Neural progenitor cell (in vitro differentiated cells): ENCODE measurements at regions not wholly inside any gene's neighbourhood (a gene's known extent, or its start where the extent isn't known, plus 50 kb on each side); places are given as distances from the start of the nearest gene placed in this dataset.

Experiments used
- DNase-seq: peaks from one replicate; pipeline ENCODE4 v3.0.0-alpha.2; 2016; ENCODE audit warnings: low spot score
- H2AFZ ChIP-seq: fragments of 200-600 bp; sonication (generic); replicated peaks from 2 replicates; pipeline ENCODE4 v1.6.1; 2016; ENCODE audit warnings: antibody characterized with exemption
- H3F3A ChIP-seq: fragments of 200-600 bp; sonication (generic); 2 replicates; pipeline ENCODE4 v1.6.1; 2016; ENCODE audit warnings: antibody characterized with exemption, low read depth
- H3K27ac ChIP-seq: fragments of 200-600 bp; sonication (generic); 2 replicates; pipeline ENCODE4 v1.5.1; 2016; ENCODE audit warnings: mild to moderate bottlenecking
- H3K27me3 ChIP-seq: fragments of 200-600 bp; sonication (generic); 2 replicates; pipeline ENCODE4 v1.6.1; 2016; ENCODE audit warnings: mild to moderate bottlenecking, moderate library complexity
- H3K36me3 ChIP-seq: fragments of 200-600 bp; sonication (generic); 2 replicates; pipeline ENCODE4 v1.5.1; 2016
- H3K4me1 ChIP-seq: fragments of 200-600 bp; sonication (generic); 2 replicates; pipeline ENCODE4 v1.6.1; 2016; ENCODE audit warnings: mixed run types
- H3K4me2 ChIP-seq: fragments of 200-600 bp; sonication (generic); 2 replicates; pipeline ENCODE4 v1.6.1; 2016
- H3K4me3 ChIP-seq: fragments of 200-600 bp; sonication (generic); 2 replicates; pipeline ENCODE4 v1.5.1; 2016
- H3K79me2 ChIP-seq: fragments of 200-600 bp; sonication (generic); 2 replicates; pipeline ENCODE4 v1.6.1; 2016; ENCODE audit warnings: low read depth
- H3K9ac ChIP-seq: fragments of 200-600 bp; sonication (generic); 2 replicates; pipeline ENCODE4 v1.6.1; 2016
- H3K9me3 ChIP-seq: fragments of 200-600 bp; sonication (generic); 2 replicates; pipeline ENCODE4 v1.5.1; 2016; ENCODE audit warnings: low read depth
- H4K20me1 ChIP-seq: fragments of 200-600 bp; sonication (generic); 2 replicates; pipeline ENCODE4 v1.6.1; 2016; ENCODE audit warnings: low read depth
- H3K27ac Mint-ChIP-seq: 3 replicates; pipeline ENCODE4 v1.8.0; 2021; ENCODE audit warnings: mixed read lengths
- H3K27me3 Mint-ChIP-seq: 2 replicates; pipeline ENCODE4 v1.8.0; 2022; ENCODE audit warnings: low read depth, mild to moderate bottlenecking, inconsistent platforms, moderate library complexity, mixed read lengths; ENCODE audit not compliant: insufficient read depth
- H3K36me3 Mint-ChIP-seq: 3 replicates; pipeline ENCODE4 v1.8.0; 2021; ENCODE audit warnings: mixed read lengths
- H3K4me1 Mint-ChIP-seq: 3 replicates; pipeline ENCODE4 v1.8.0; 2021; ENCODE audit warnings: mixed read lengths
- H3K4me3 Mint-ChIP-seq: 3 replicates; pipeline ENCODE4 v1.8.0; 2021; ENCODE audit warnings: mild to moderate bottlenecking, moderate library complexity, mixed read lengths
- H3K9me3 Mint-ChIP-seq: 3 replicates; pipeline ENCODE4 v1.8.0; 2020; ENCODE audit warnings: mixed read lengths
- CTCF ChIP-seq: fragments of 200-600 bp; sonication (generic); IDR thresholded peaks from 2 replicates; pipeline ENCODE4 v1.5.1; 2017; ENCODE audit warnings: antibody characterized with exemption, mild to moderate bottlenecking
- EZH2 ChIP-seq: fragments of 200-600 bp; sonication (generic); IDR thresholded peaks from 2 replicates; pipeline ENCODE4 v1.6.1; 2017; ENCODE audit warnings: antibody characterized with exemption, mild to moderate bottlenecking, moderate library complexity
- EZH2phosphoT487 ChIP-seq: fragments of 200-600 bp; sonication (generic); IDR thresholded peaks from 2 replicates; pipeline ENCODE4 v1.6.1; 2017; ENCODE audit warnings: antibody characterized with exemption

GRCh38 chr14:71168564-71169427 lies 261.5 kb downstream of the PCNX1 start:
- H3K27ac Mint-ChIP-seq = no peak overlapping the region
- TF ChIP-seq EZH2phosphoT487 = no peak
- TF ChIP-seq EZH2 = no peak
- TF ChIP-seq CTCF = no peak
- no peak for DNase-seq

GRCh38 chr14:71169861-71170260 lies 262.6 kb downstream of the PCNX1 start:
- Histone ChIP-seq H3K27me3 (no peaks in the 10 kb centered on the region), H3K4me1 (no peaks in the 10 kb centered on the region), H3K9me3 (no peaks in the 10 kb centered on the region), H3K9ac (no peak overlapping the region), H3K4me2 (no peak overlapping the region), H3K4me3 (no peak overlapping the region), H3K36me3 (no peaks in the 10 kb centered on the region), H4K20me1 (no peaks in the 10 kb centered on the region), H3K27ac (no peak overlapping the region), H2AFZ (no peak overlapping the region), H3F3A (no peaks in the 10 kb centered on the region), H3K79me2 (no peaks in the 10 kb centered on the region)
- no peaks in the 10 kb centered on the region for H3K27me3 Mint-ChIP-seq
- H3K36me3 Mint-ChIP-seq = no peaks in the 10 kb centered on the region
- TF ChIP-seq EZH2phosphoT487 (no peak), EZH2 (no peak), CTCF (no peak)
- no peak for DNase-seq
- no peak overlapping the region for H3K27ac Mint-ChIP-seq
- H3K4me1 Mint-ChIP-seq = peaks cover 8% of the 10 kb centered on the region
- peaks cover 4% of the 10 kb centered on the region for H3K9me3 Mint-ChIP-seq
- H3K4me3 Mint-ChIP-seq = no peak overlapping the region

More at GRCh38 chr14:71168564-71169427, 261.5 kb downstream of the PCNX1 start:
- Mint-ChIP-seq H3K27me3 (no peaks in the 10 kb centered on the region), H3K4me1 (peaks cover 8% of the 10 kb centered on the region), H3K4me3 (no peak overlapping the region), H3K36me3 (no peaks in the 10 kb centered on the region), H3K9me3 (peaks cover 4% of the 10 kb centered on the region)
- no peaks in the 10 kb centered on the region for H3K79me2 ChIP-seq
- no peaks in the 10 kb centered on the region for H3K9me3 ChIP-seq
- H4K20me1 ChIP-seq = no peaks in the 10 kb centered on the region
- H3K27ac ChIP-seq = no peak overlapping the region
- H3K4me2 ChIP-seq = no peak overlapping the region
- H3K9ac ChIP-seq = no peak overlapping the region
- H3K27me3 ChIP-seq = no peaks in the 10 kb centered on the region
- H3K4me3 ChIP-seq = no peak overlapping the region
- no peak overlapping the region for H2AFZ ChIP-seq
- no peaks in the 10 kb centered on the region for H3K4me1 ChIP-seq
- H3K36me3 ChIP-seq = no peaks in the 10 kb centered on the region
- H3F3A ChIP-seq = no peaks in the 10 kb centered on the region

- Mint-ChIP-seq H3K27ac (no peak overlapping the region), H3K9me3 (peaks cover 2% of the 10 kb centered on the region), H3K27me3 (peaks cover 5% of the 10 kb centered on the region), H3K36me3 (no peaks in the 10 kb centered on the region), H3K4me3 (no peak overlapping the region), H3K4me1 (no peaks in the 10 kb centered on the region)
- H3K9ac ChIP-seq = no peak overlapping the region
- no peak overlapping the region for H3K4me2 ChIP-seq
- no peaks in the 10 kb centered on the region for H3F3A ChIP-seq
- H3K4me3 ChIP-seq = no peak overlapping the region
- no peak for DNase-seq
- TF ChIP-seq EZH2 (no peak), CTCF (no peak), EZH2phosphoT487 (no peak)
- no peaks in the 10 kb centered on the region for H3K36me3 ChIP-seq
- H3K27me3 ChIP-seq = no peaks in the 10 kb centered on the region
- no peak overlapping the region for H3K27ac ChIP-seq
- H3K79me2 ChIP-seq = no peaks in the 10 kb centered on the region
- no peaks in the 10 kb centered on the region for H4K20me1 ChIP-seq
- no peaks in the 10 kb centered on the region for H3K9me3 ChIP-seq
- H3K4me1 ChIP-seq = peaks cover 13% of the 10 kb centered on the region
- H2AFZ ChIP-seq = no peak overlapping the region
Observed at GRCh38 chr14:71175491-71175890, 268.2 kb downstream of the PCNX1 start.
